PC-3 (cell line): ENCODE measurements at regions not wholly inside any gene's neighbourhood (a gene's known extent, or its start where the extent isn't known, plus 50 kb on each side); places are given as distances from the start of the nearest gene placed in this dataset.

Experiments
- CTCF ChIP-seq: fragments of 300-600 bp; sonication (generic); conservative IDR thresholded peaks from 2 replicates; pipeline ENCODE4 v1.5.1; 2017; ENCODE audit warnings: antibody characterized with exemption, low read depth, mild to moderate bottlenecking, low read length
- EZH2 ChIP-seq: fragments of 300-600 bp; sonication (generic); IDR thresholded peaks from one replicate; pipeline ENCODE4 v1.6.1; 2017; ENCODE audit warnings: antibody characterized with exemption, mild to moderate bottlenecking, low read length; ENCODE audit not compliant: unreplicated experiment
- EZH2phosphoT487 ChIP-seq: fragments of 300-600 bp; sonication (generic); IDR thresholded peaks from 2 replicates; pipeline ENCODE4 v1.6.1; 2018; ENCODE audit warnings: mild to moderate bottlenecking, antibody characterized with exemption, low read length, borderline replicate concordance

GRCh38 chr2:196284866-196285557, 113.6 kb upstream of the STK17B start:
- no peak for TF ChIP-seq CTCF
- no peak for TF ChIP-seq EZH2
- no peak for TF ChIP-seq EZH2phosphoT487
